Neuronal stem cell (in vitro differentiated cells): ENCODE measurements at regions not wholly inside any gene's neighbourhood (a gene's known extent, or its start where the extent isn't known, plus 50 kb on each side); places are given as distances from the start of the nearest gene placed in this dataset.

Experiments used
- DNase-seq: peaks from one replicate; pipeline ENCODE4 v3.0.0-alpha.2; 2013; ENCODE audit warnings: low spot score
- H2AFZ ChIP-seq: one replicate; pipeline ENCODE4 v1.6.1; 2013; ENCODE audit warnings: mild to moderate bottlenecking, low read length, inconsistent platforms
- H2AK5ac ChIP-seq: 2 replicates; pipeline ENCODE4 v1.6.1; 2013; ENCODE audit warnings: low read depth, mild to moderate bottlenecking, inconsistent platforms, low read length, moderate library complexity, mixed read lengths
- H2BK120ac ChIP-seq: 2 replicates; pipeline ENCODE4 v1.6.1; 2013; ENCODE audit warnings: low read depth, mild to moderate bottlenecking, inconsistent platforms, low read length, moderate library complexity, mixed read lengths
- H2BK12ac ChIP-seq: one replicate; pipeline ENCODE4 v1.6.1; 2013; ENCODE audit warnings: low read length, inconsistent platforms
- H2BK15ac ChIP-seq: 2 replicates; pipeline ENCODE4 v1.6.1; 2013; ENCODE audit warnings: mild to moderate bottlenecking, low read length, inconsistent platforms, mixed read lengths
- H2BK5ac ChIP-seq: one replicate; pipeline ENCODE4 v1.6.1; 2013; ENCODE audit warnings: inconsistent platforms, mild to moderate bottlenecking, low read length, moderate library complexity
- H3K14ac ChIP-seq: one replicate; pipeline ENCODE4 v1.6.1; 2013; ENCODE audit warnings: low read length, inconsistent platforms
- H3K18ac ChIP-seq: 2 replicates; pipeline ENCODE4 v1.6.1; 2013; ENCODE audit warnings: low read length, inconsistent platforms
- H3K23ac ChIP-seq: 2 replicates; pipeline ENCODE4 v1.6.1; 2013; ENCODE audit warnings: low read depth, mild to moderate bottlenecking, mixed read lengths, low read length, inconsistent platforms; ENCODE audit not compliant: poor library complexity
- H3K27ac ChIP-seq: replicated peaks from 3 replicates; pipeline ENCODE4 v1.5.1; 2013; ENCODE audit warnings: low read length, inconsistent platforms
- H3K27me3 ChIP-seq, 3 experiments: 2 replicates each; pipeline ENCODE4 v1.6.1; 2013; ENCODE audit warnings: low read length in 3 of 3, mild to moderate bottlenecking in 2 of 3, inconsistent platforms in 1 of 3, low read depth in 1 of 3, mixed read lengths in 1 of 3, moderate library complexity in 1 of 3; ENCODE audit not compliant: control insufficient read depth in 3 of 3, insufficient read depth in 3 of 3
- H3K36me3 ChIP-seq, 2 donors: replicated peaks in 1 of 2; 2 replicates each; pipeline ENCODE4 v1.6.1; 2013; ENCODE audit warnings: low read length in 2 of 2; ENCODE audit not compliant: control insufficient read depth in 2 of 2, insufficient read depth in 2 of 2
- H3K4ac ChIP-seq: 2 replicates; pipeline ENCODE4 v1.6.1; 2013; ENCODE audit warnings: inconsistent platforms, mild to moderate bottlenecking, low read length, moderate library complexity
- H3K4me1 ChIP-seq, 2 donors: 1 replicate in 1 of 2; 2 replicates in 1 of 2; pipeline ENCODE4 v1.6.1; 2013; ENCODE audit warnings: low read length in 2 of 2, low read depth in 1 of 2; ENCODE audit not compliant: control insufficient read depth in 2 of 2, insufficient read depth in 1 of 2
- H3K4me2 ChIP-seq: one replicate; pipeline ENCODE4 v1.6.1; 2013; ENCODE audit warnings: mild to moderate bottlenecking, low read length, inconsistent platforms; ENCODE audit not compliant: insufficient read depth, poor library complexity, severe bottlenecking
- H3K4me3 ChIP-seq, 2 donors: 2 replicates each; pipeline ENCODE4 v1.5.1; 2013; ENCODE audit warnings: low read length in 2 of 2, mild to moderate bottlenecking in 2 of 2, inconsistent platforms in 1 of 2, moderate library complexity in 1 of 2
- H3K79me1 ChIP-seq: one replicate; pipeline ENCODE4 v1.6.1; 2013; ENCODE audit warnings: low read depth, mild to moderate bottlenecking, inconsistent platforms, low read length, moderate library complexity
- H3K9ac ChIP-seq: one replicate; pipeline ENCODE4 v1.6.1; 2013; ENCODE audit warnings: mild to moderate bottlenecking, low read depth, low read length, inconsistent platforms; ENCODE audit not compliant: poor library complexity
- H3K9me3 ChIP-seq, 2 donors: replicated peaks in 1 of 2; 2 replicates each; pipeline versions ENCODE3 to v1.6.1; 2013; ENCODE audit warnings: low read length in 2 of 2, mild to moderate bottlenecking in 2 of 2, inconsistent platforms in 1 of 2, low read depth in 1 of 2, mixed read lengths in 1 of 2, moderate library complexity in 1 of 2; ENCODE audit not compliant: control insufficient read depth in 2 of 2, insufficient read depth in 1 of 2
- H4K8ac ChIP-seq: one replicate; pipeline ENCODE4 v1.6.1; 2013; ENCODE audit warnings: low read depth, mild to moderate bottlenecking, inconsistent platforms, low read length, moderate library complexity
- H4K91ac ChIP-seq: one replicate; pipeline ENCODE4 v1.6.1; 2013; ENCODE audit warnings: low read length, low read depth, mild to moderate bottlenecking, inconsistent platforms; ENCODE audit not compliant: poor library complexity
- WGBS, 2 donors: extraction: QIAGEN DNeasy Blood & Tissue Kit; methylation state at CpG; one replicate each; pipeline ENCODE4 v1.1.7; 2013; ENCODE audit warnings: missing lambda C conversion rate in 2 of 2, mixed read lengths in 1 of 2; ENCODE audit not compliant: insufficient read length in 2 of 2, insufficient replicate concordance in 1 of 2; ENCODE audit errors: extremely low coverage in 2 of 2; 5-methylcytosine and 5-hydroxymethylcytosine counted together

DNA sequence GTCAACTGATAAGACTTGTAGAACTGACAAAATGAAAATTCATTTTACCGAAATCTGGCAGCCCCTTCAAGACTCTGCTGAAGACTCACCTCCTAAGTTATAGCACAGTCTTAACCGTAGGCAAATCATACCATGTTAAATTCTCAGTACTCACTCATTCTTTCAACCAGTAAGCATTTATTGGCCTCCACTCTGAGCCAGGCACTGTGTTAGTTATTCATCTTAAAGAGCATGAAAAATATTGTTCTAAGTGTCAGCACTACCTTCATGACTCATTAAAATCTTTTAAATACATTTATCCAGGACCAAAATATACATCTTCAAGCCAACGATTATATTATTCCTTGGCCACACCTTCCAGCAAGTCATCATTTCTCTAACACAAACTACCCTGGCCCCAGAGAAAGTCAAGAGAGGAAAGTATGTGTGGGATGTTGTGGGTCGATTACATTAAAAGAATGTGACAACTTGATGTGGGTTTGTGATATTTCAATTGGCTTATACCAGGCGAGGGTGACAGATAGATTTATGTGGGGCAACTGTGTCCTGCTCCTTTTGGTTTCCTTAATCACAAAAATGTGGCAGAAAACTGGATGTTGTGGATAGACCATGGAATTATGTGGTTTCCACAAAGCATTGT is 55.0 kb downstream of the TMEM30B start:
- no peak overlapping the region for H3K4ac ChIP-seq
- H2BK15ac ChIP-seq, result no peak overlapping the region
- no peaks in the 10 kb centered on the region for H3K9me3 ChIP-seq
- H3K4me1 ChIP-seq, result peaks cover 0 to 7% of the 10 kb centered on the region in 2 donors
- WGBS, 2 donors, result no CpG with 5 or more reads among the region's 5 CpGs
- no peak overlapping the region for H3K9ac ChIP-seq
- H2AK5ac ChIP-seq, result no peak overlapping the region
- H3K18ac ChIP-seq, result no peak overlapping the region
- H3K14ac ChIP-seq, result no peak overlapping the region
- no peaks in the 10 kb centered on the region for H3K27me3 ChIP-seq
- H4K91ac ChIP-seq, result no peak overlapping the region
- H3K36me3 ChIP-seq, result no peaks in the 10 kb centered on the region
- H3K27ac ChIP-seq, result no peak overlapping the region
- H4K8ac ChIP-seq, result no peak overlapping the region
- no peak overlapping the region for H2AFZ ChIP-seq
- H3K79me1 ChIP-seq, result no peaks in the 10 kb centered on the region
- no peak overlapping the region for H2BK12ac ChIP-seq
- H2BK5ac ChIP-seq, result no peak overlapping the region
- H2BK120ac ChIP-seq, result no peak overlapping the region
- H3K4me3 ChIP-seq, result no peak overlapping the region
- H3K23ac ChIP-seq, result no peak overlapping the region
- H3K4me2 ChIP-seq, result no peak overlapping the region
- DNase-seq, result no peak

DNA sequence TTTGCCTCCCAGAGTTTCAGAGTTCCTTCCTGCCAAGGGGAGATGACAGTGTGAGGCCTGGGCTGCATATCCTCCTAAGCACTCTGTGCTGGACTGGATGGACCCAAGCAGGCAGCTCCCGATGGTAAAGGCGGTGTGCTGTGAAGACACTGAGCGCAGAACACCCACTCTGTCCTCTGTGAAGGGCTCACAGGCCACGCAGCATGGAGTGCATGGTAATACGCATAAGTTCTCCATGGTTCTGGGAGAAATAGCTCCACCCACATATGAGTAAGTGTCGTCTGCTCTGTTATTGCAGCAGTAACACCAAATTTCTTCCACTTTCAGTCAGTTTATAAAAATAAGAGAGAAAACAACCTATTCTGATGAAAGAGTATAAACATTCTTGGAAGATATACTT is 55.8 kb downstream of the TMEM30B start:
- H3K14ac ChIP-seq, result no peak overlapping the region
- H4K8ac ChIP-seq, result no peak overlapping the region
- no peaks in the 10 kb centered on the region for H3K27me3 ChIP-seq
- H2BK15ac ChIP-seq, result no peak overlapping the region
- DNase-seq, result no peak
- no peak overlapping the region for H2AFZ ChIP-seq
- H3K9ac ChIP-seq, result no peak overlapping the region
- H3K4ac ChIP-seq, result no peak overlapping the region
- no peak overlapping the region for H2AK5ac ChIP-seq
- H2BK5ac ChIP-seq, result no peak overlapping the region
- H4K91ac ChIP-seq, result no peak overlapping the region
- no peak overlapping the region for H3K4me2 ChIP-seq
- no peaks in the 10 kb centered on the region for H3K9me3 ChIP-seq
- no peak overlapping the region for H2BK120ac ChIP-seq
- no peak overlapping the region for H2BK12ac ChIP-seq
- no CpG with 5 or more reads among the region's 6 CpGs for whole genome bisulfite sequencing, 2 donors
- no peak overlapping the region for H3K4me3 ChIP-seq
- H3K23ac ChIP-seq, result no peak overlapping the region
- no peaks in the 10 kb centered on the region for H3K79me1 ChIP-seq
- no peaks in the 10 kb centered on the region for H3K36me3 ChIP-seq
- no peak overlapping the region for H3K27ac ChIP-seq
- no peak overlapping the region for H3K18ac ChIP-seq
- H3K4me1 ChIP-seq, result peaks cover 0 to 7% of the 10 kb centered on the region in 2 donors

DNA sequence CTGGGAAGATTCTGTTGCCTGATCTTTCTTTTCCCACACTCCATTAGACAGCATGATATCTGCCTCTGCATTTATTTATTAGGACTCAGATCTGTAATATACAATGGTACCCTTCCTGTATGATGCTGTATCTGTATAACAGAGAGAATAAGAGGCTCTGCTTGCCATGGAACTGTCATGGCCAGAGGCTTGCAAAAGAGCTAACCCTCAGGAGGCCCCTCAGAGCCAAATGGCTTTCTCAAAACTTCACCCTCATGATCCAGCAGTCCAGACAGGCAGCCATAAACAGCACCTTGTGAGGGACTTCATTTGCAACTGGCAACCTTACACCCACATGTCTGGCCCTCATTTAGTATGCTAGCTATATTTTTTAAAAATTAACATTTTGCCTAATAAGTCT is 57.6 kb downstream of the TMEM30B start:
- no peak overlapping the region for H3K18ac ChIP-seq
- peaks cover 0 to 7% of the 10 kb centered on the region in 2 donors for H3K4me1 ChIP-seq
- H2BK15ac ChIP-seq, result no peak overlapping the region
- peaks cover 0 to 1% (median 0%) of the 10 kb centered on the region in 3 experiments for H3K27me3 ChIP-seq
- no peak overlapping the region for H2AFZ ChIP-seq
- H3K36me3 ChIP-seq, result no peaks in the 10 kb centered on the region
- H3K4ac ChIP-seq, result no peak overlapping the region
- no peak overlapping the region for H4K8ac ChIP-seq
- no peak overlapping the region for H3K27ac ChIP-seq
- no peak overlapping the region for H3K9ac ChIP-seq
- no peak overlapping the region for H3K4me3 ChIP-seq
- H3K23ac ChIP-seq, result no peak overlapping the region
- H4K91ac ChIP-seq, result no peak overlapping the region
- H2BK120ac ChIP-seq, result no peak overlapping the region
- no peaks in the 10 kb centered on the region for H3K79me1 ChIP-seq
- H2BK5ac ChIP-seq, result no peak overlapping the region
- DNase-seq, result no peak
- H3K14ac ChIP-seq, result no peak overlapping the region
- H3K4me2 ChIP-seq, result no peak overlapping the region
- no peak overlapping the region for H2BK12ac ChIP-seq
- H3K9me3 ChIP-seq, result no peaks in the 10 kb centered on the region
- H2AK5ac ChIP-seq, result no peak overlapping the region

- H3K27ac ChIP-seq, result no peak overlapping the region
- H3K18ac ChIP-seq, result no peak overlapping the region
- H2BK120ac ChIP-seq, result no peak overlapping the region
- no peak overlapping the region for H2BK5ac ChIP-seq
- H3K36me3 ChIP-seq, result no peaks in the 10 kb centered on the region
- no peak overlapping the region for H3K9ac ChIP-seq
- H3K23ac ChIP-seq, result no peak overlapping the region
- H3K9me3 ChIP-seq, result no peaks in the 10 kb centered on the region
- DNase-seq, result no peak
- no peak overlapping the region for H3K4me2 ChIP-seq
- no peak overlapping the region for H2AFZ ChIP-seq
- H3K4me3 ChIP-seq, result no peak overlapping the region
- H4K91ac ChIP-seq, result no peak overlapping the region
- no peak overlapping the region for H4K8ac ChIP-seq
- H3K4me1 ChIP-seq, result peaks cover 0 to 7% of the 10 kb centered on the region in 2 donors
- H3K14ac ChIP-seq, result no peak overlapping the region
- WGBS, 2 donors, result no CpG with 5 or more reads among the region's 3 CpGs
- no peak overlapping the region for H2BK15ac ChIP-seq
- H2AK5ac ChIP-seq, result no peak overlapping the region
- no peaks in the 10 kb centered on the region for H3K79me1 ChIP-seq
- no peak overlapping the region for H2BK12ac ChIP-seq
- H3K27me3 ChIP-seq, result peaks cover 0 to 4% (median 0%) of the 10 kb centered on the region in 3 experiments
- no peak overlapping the region for H3K4ac ChIP-seq
Observed at GRCh38 chr14:61222388-61222787, 58.8 kb downstream of the TMEM30B start.
